Suprapubic skin (tissue), 4 donors: ENCODE measurements at regions not wholly inside any gene's neighbourhood (a gene's known extent, or its start where the extent isn't known, plus 50 kb on each side); places are given as distances from the start of the nearest gene placed in this dataset.

ENCODE experiments used
- DNase-seq, 2 donors: peaks; one replicate each; pipeline ENCODE4 v3.0.0-alpha.2; 2019; ENCODE audit warnings: low spot score in 2 of 2
- H3K27ac ChIP-seq: fragments of 200-600 bp; sonication (generic); one replicate; pipeline ENCODE4 v1.5.1; 2019
- H3K27me3 ChIP-seq: fragments of 200-600 bp; sonication (generic); one replicate; pipeline ENCODE4 v1.5.1; 2019
- H3K36me3 ChIP-seq: fragments of 200-600 bp; sonication (generic); one replicate; pipeline ENCODE4 v1.5.1; 2019
- H3K4me1 ChIP-seq: fragments of 200-600 bp; sonication (generic); one replicate; pipeline ENCODE4 v1.5.1; 2019
- H3K4me3 ChIP-seq: fragments of 200-600 bp; sonication (generic); one replicate; pipeline ENCODE4 v1.5.1; 2019; ENCODE audit warnings: mild to moderate bottlenecking
- H3K9me3 ChIP-seq: fragments of 200-600 bp; sonication (generic); one replicate; pipeline ENCODE4 v1.5.1; 2019
- CTCF ChIP-seq, 2 donors: fragments of 200-600 bp in 1 of 2; fragments of 450-650 bp in 1 of 2; sonication (generic) in 1 of 2; IDR thresholded peaks; one replicate each; pipeline ENCODE4 v1.5.1; 2016 to 2019; ENCODE audit warnings: antibody characterized with exemption in 2 of 2, mild to moderate bottlenecking in 1 of 2, moderate library complexity in 1 of 2
- EP300 ChIP-seq: sonication (generic); formaldehyde crosslinking; IDR thresholded peaks from one replicate; pipeline ENCODE4 v1.6.1; 2017; ENCODE audit warnings: antibody characterized with exemption
- POLR2A ChIP-seq, 2 donors: fragments of 450-650 bp; IDR thresholded peaks; one replicate each; pipeline ENCODE4 v1.6.1; 2017; ENCODE audit warnings: antibody characterized with exemption in 2 of 2, mild to moderate bottlenecking in 2 of 2, moderate library complexity in 2 of 2
- POLR2AphosphoS5 ChIP-seq, 3 donors: sonication (generic); formaldehyde crosslinking; IDR thresholded peaks; one replicate each; pipeline ENCODE4 v1.6.1; 2017; ENCODE audit warnings: antibody characterized with exemption in 3 of 3
- WGBS: methylation state at CpG from one replicate; pipeline ENCODE4 v1.1.5; 2018; 5-methylcytosine and 5-hydroxymethylcytosine counted together

GRCh38 chr2:78535395-78535794 is 490.1 kb upstream of the REG3G start:
- no peaks in the 10 kb centered on the region for H3K4me1 ChIP-seq
- H3K9me3 ChIP-seq: no peaks in the 10 kb centered on the region
- no peak overlapping the region for H3K4me3 ChIP-seq
- H3K27me3 ChIP-seq: no peaks in the 10 kb centered on the region
- DNase-seq: no peak
- TF ChIP-seq CTCF (IDR thresholded peaks at IDR 0.05) (no peak), POLR2AphosphoS5 (IDR thresholded peaks at IDR 0.05) (no peak), POLR2A (IDR thresholded peaks at IDR 0.05) (no peak), EP300 (no peak)
- H3K27ac ChIP-seq: no peak overlapping the region
- no peaks in the 10 kb centered on the region for H3K36me3 ChIP-seq

- H3K9me3 ChIP-seq: peaks cover 5% of the 10 kb centered on the region
- H3K36me3 ChIP-seq: no peaks in the 10 kb centered on the region
- H3K27ac ChIP-seq: no peak overlapping the region
- H3K4me1 ChIP-seq: no peaks in the 10 kb centered on the region
- no peaks in the 10 kb centered on the region for H3K27me3 ChIP-seq
- no peak for DNase-seq
- 97% methylated on average over 1 of the region's 1 CpG for WGBS
- H3K4me3 ChIP-seq: no peak overlapping the region
- no peak for TF ChIP-seq POLR2A (IDR thresholded peaks at IDR 0.05)
- TF ChIP-seq CTCF (IDR thresholded peaks at IDR 0.05): no peak
- no peak for TF ChIP-seq EP300
- no peak for TF ChIP-seq POLR2AphosphoS5 (IDR thresholded peaks at IDR 0.05)
Measured at GRCh38 chr2:78538322-78538721, 487.2 kb upstream of the REG3G start.

- H3K27ac ChIP-seq: no peak overlapping the region
- no peaks in the 10 kb centered on the region for H3K36me3 ChIP-seq
- DNase-seq: no peak
- no peak for TF ChIP-seq POLR2AphosphoS5 (IDR thresholded peaks at IDR 0.05)
- no peak for TF ChIP-seq POLR2A (IDR thresholded peaks at IDR 0.05)
- no peak for TF ChIP-seq CTCF (IDR thresholded peaks at IDR 0.05)
- no peak for TF ChIP-seq EP300
- H3K27me3 ChIP-seq: no peaks in the 10 kb centered on the region
- H3K4me1 ChIP-seq: no peaks in the 10 kb centered on the region
- WGBS: 35% methylated on average over 2 of the region's 2 CpGs
- H3K9me3 ChIP-seq: peaks cover 10% of the 10 kb centered on the region
- H3K4me3 ChIP-seq: no peak overlapping the region
Measured at GRCh38 chr2:78540255-78540654, 485.2 kb upstream of the REG3G start.

GRCh38 chr2:78541088-78541450 is 484.4 kb upstream of the REG3G start:
- WGBS: 88% methylated on average over 6 of the region's 6 CpGs
- peaks cover 10% of the 10 kb centered on the region for H3K9me3 ChIP-seq
- H3K27ac ChIP-seq: no peak overlapping the region
- no peak for TF ChIP-seq EP300
- no peak for TF ChIP-seq CTCF (IDR thresholded peaks at IDR 0.05)
- no peak for TF ChIP-seq POLR2AphosphoS5 (IDR thresholded peaks at IDR 0.05)
- TF ChIP-seq POLR2A (IDR thresholded peaks at IDR 0.05): no peak
- H3K4me1 ChIP-seq: no peaks in the 10 kb centered on the region
- no peaks in the 10 kb centered on the region for H3K36me3 ChIP-seq
- no peaks in the 10 kb centered on the region for H3K27me3 ChIP-seq
- DNase-seq: no peak
- no peak overlapping the region for H3K4me3 ChIP-seq

- H3K4me3 ChIP-seq: no peak overlapping the region
- H3K9me3 ChIP-seq: peaks cover 10% of the 10 kb centered on the region
- H3K27ac ChIP-seq: no peak overlapping the region
- H3K36me3 ChIP-seq: no peaks in the 10 kb centered on the region
- 65% methylated on average over 6 of the region's 17 CpGs for WGBS
- no peaks in the 10 kb centered on the region for H3K27me3 ChIP-seq
- H3K4me1 ChIP-seq: no peaks in the 10 kb centered on the region
- DNase-seq: peak in 1 of 2 donors; percentile 38
- TF ChIP-seq EP300 (no peak), CTCF (IDR thresholded peaks at IDR 0.05) (no peak)
Measured at GRCh38 chr2:78541451-78542267, 483.8 kb upstream of the REG3G start.
